ENCODE measurements at regions not wholly inside any gene's neighbourhood (a gene's known extent, or its start where the extent isn't known, plus 50 kb on each side); places are given as distances from the start of the nearest gene placed in this dataset.

DNA sequence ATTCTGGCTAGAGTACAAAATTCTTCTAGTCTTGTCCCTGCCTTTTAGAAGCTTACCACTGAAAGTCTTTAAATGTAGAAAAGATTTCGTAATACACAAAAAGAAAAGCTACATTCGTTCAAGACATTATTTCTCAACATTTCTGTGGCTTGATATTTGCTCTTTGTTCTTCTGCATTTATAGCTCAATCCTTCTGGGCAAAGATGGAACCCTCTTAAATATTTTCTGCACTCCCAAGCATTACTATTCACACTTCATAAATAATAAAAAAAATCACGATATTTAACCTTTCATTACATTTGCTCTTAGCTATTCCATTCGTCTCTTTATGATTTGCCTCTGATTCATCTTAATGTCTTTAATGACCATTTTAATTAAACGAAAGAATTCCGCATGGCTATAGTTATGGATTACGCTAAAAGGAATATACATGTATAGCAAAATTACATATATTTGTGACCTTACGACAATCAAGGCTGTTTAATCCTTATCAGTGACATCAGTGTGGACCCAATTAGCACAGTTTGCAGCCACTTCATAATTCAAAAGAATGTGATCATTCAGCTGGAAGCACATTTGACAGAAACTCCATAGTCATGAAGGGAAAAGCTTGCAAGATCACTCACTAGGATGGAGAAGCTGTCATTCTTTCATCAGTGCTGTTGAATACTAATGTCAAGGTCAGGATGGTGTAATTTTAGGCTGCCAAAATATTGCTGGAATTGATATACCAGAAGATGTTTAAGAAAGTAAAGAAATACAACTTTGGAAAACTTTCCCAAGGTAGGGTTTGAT, 1075.0 kb upstream of the TENM3 start:
- TF ChIP-seq, protein P1, sequence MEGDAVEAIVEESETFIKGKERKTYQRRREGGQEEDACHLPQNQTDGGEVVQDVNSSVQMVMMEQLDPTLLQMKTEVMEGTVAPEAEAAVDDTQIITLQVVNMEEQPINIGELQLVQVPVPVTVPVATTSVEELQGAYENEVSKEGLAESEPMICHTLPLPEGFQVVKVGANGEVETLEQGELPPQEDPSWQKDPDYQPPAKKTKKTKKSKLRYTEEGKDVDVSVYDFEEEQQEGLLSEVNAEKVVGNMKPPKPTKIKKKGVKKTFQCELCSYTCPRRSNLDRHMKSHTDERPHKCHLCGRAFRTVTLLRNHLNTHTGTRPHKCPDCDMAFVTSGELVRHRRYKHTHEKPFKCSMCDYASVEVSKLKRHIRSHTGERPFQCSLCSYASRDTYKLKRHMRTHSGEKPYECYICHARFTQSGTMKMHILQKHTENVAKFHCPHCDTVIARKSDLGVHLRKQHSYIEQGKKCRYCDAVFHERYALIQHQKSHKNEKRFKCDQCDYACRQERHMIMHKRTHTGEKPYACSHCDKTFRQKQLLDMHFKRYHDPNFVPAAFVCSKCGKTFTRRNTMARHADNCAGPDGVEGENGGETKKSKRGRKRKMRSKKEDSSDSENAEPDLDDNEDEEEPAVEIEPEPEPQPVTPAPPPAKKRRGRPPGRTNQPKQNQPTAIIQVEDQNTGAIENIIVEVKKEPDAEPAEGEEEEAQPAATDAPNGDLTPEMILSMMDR (IDR thresholded peaks at IDR 0.05; ENCODE audit: insufficient read depth, low read depth, low read length): no peak
- no peak for TF ChIP-seq EZH2 (IDR thresholded peaks at IDR 0.05; ENCODE audit: insufficient read depth, low read length)
- Histone ChIP-seq H3K79me2 (ENCODE audit: insufficient read depth, low read length) (no peaks in the 10 kb centered on the region), H3K36me3 (ENCODE audit: insufficient read depth, low read length) (no peaks in the 10 kb centered on the region), H3K27me3 (ENCODE audit: insufficient read depth, low read length) (no peaks in the 10 kb centered on the region), H3K9ac (ENCODE audit: low read length) (no peak overlapping the region), H3K9me3 (ENCODE audit: insufficient read depth, low read depth, low read length) (no peaks in the 10 kb centered on the region), H2AFZ (ENCODE audit: low read depth, low read length) (no peak overlapping the region), H3K4me1 (ENCODE audit: insufficient read depth, low read length) (no peaks in the 10 kb centered on the region), H4K20me1 (ENCODE audit: insufficient read depth, low read length) (no peaks in the 10 kb centered on the region), H3K4me3 (ENCODE audit: insufficient read depth, low read depth, low read length) (no peak overlapping the region), H3K4me2 (ENCODE audit: low read length) (no peak overlapping the region), H3K27ac (ENCODE audit: low read depth, low read length) (no peak overlapping the region)
- Mint-ChIP-seq H3K27me3 (ENCODE audit: low read depth, unreplicated experiment) (no peaks in the 10 kb centered on the region), H3K9me3 (ENCODE audit: unreplicated experiment) (no peaks in the 10 kb centered on the region), H3K36me3 (ENCODE audit: low read depth, unreplicated experiment) (no peaks in the 10 kb centered on the region), H3K4me3 (ENCODE audit: unreplicated experiment) (no peak overlapping the region), H3K27ac (ENCODE audit: unreplicated experiment) (no peak overlapping the region), H3K4me1 (ENCODE audit: low read depth, unreplicated experiment) (no peaks in the 10 kb centered on the region)
- DNase-seq (ENCODE audit: low read depth) (no peak), FAIRE-seq (no peak)

DNA sequence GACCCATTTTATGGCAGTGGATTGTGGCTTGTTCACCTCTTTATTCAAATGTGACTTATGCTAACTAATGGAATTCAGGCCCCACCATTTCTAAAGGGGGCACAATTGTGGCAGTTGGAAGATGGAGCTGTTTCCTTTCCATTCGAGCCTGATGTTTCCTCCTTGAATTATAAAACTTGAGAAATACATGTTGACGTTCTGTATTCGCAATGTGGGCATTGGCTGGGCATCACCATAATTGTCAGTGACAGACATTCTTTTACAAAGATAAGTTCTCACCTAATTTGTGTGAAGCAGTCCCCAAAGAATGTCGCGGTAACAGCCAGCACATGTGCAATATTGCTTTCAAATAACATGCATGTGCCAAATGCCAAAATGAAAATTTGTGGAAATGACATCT, 1070.2 kb upstream of the TENM3 start:
- no peaks in the 10 kb centered on the region for H3K27me3 ChIP-seq (ENCODE audit: insufficient read depth, low read length)
- no peak overlapping the region for H3K27ac Mint-ChIP-seq (ENCODE audit: unreplicated experiment)
- no peaks in the 10 kb centered on the region for H4K20me1 ChIP-seq (ENCODE audit: insufficient read depth, low read length)
- no peak overlapping the region for H3K4me2 ChIP-seq (ENCODE audit: low read length)
- peaks cover 10% of the 10 kb centered on the region for H3K4me1 Mint-ChIP-seq (ENCODE audit: low read depth, unreplicated experiment)
- no peaks in the 10 kb centered on the region for H3K9me3 Mint-ChIP-seq (ENCODE audit: unreplicated experiment)
- no peak overlapping the region for H3K4me3 Mint-ChIP-seq (ENCODE audit: unreplicated experiment)
- no peaks in the 10 kb centered on the region for H3K36me3 ChIP-seq (ENCODE audit: insufficient read depth, low read length)
- H3K27me3 Mint-ChIP-seq (ENCODE audit: low read depth, unreplicated experiment): no peaks in the 10 kb centered on the region
- no peak for TF ChIP-seq EZH2 (IDR thresholded peaks at IDR 0.05; ENCODE audit: insufficient read depth, low read length)
- TF ChIP-seq, protein P1 (IDR thresholded peaks at IDR 0.05; ENCODE audit: insufficient read depth, low read depth, low read length): no peak
- no peak for DNase-seq (ENCODE audit: low read depth)
- no peaks in the 10 kb centered on the region for H3K36me3 Mint-ChIP-seq (ENCODE audit: low read depth, unreplicated experiment)
- H3K79me2 ChIP-seq (ENCODE audit: insufficient read depth, low read length): no peaks in the 10 kb centered on the region
- no peak overlapping the region for H2AFZ ChIP-seq (ENCODE audit: low read depth, low read length)
- no peak overlapping the region for H3K27ac ChIP-seq (ENCODE audit: low read depth, low read length)
- H3K9me3 ChIP-seq (ENCODE audit: insufficient read depth, low read depth, low read length): no peaks in the 10 kb centered on the region
- H3K4me1 ChIP-seq (ENCODE audit: insufficient read depth, low read length): no peaks in the 10 kb centered on the region
- no peak overlapping the region for H3K9ac ChIP-seq (ENCODE audit: low read length)
- no peak for FAIRE-seq
- no peak overlapping the region for H3K4me3 ChIP-seq (ENCODE audit: insufficient read depth, low read depth, low read length)

DNA sequence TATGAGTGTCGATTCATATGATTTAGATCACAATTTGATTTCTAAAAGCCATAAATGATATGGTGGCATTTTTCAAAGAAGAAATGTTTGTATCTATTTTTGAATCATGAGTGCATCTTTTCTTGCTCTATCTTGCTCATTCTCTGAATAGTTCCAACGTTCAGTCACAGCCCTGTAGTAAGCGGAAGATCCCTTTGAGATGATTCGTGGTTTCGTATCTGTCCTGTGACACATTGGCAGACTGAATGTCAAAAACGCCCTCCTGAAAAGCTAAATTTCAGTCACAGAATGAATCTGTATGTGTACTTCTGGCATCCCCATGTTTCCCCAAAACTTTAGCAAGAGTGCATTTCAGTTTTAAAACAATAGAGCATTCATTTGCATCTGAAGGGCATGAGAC, 1066.9 kb upstream of the TENM3 start:
- Histone ChIP-seq H3K4me1 (ENCODE audit: insufficient read depth, low read length) (no peaks in the 10 kb centered on the region), H3K9me3 (ENCODE audit: insufficient read depth, low read depth, low read length) (no peaks in the 10 kb centered on the region), H3K4me3 (ENCODE audit: insufficient read depth, low read depth, low read length) (no peak overlapping the region), H4K20me1 (ENCODE audit: insufficient read depth, low read length) (no peaks in the 10 kb centered on the region), H3K36me3 (ENCODE audit: insufficient read depth, low read length) (no peaks in the 10 kb centered on the region), H3K79me2 (ENCODE audit: insufficient read depth, low read length) (no peaks in the 10 kb centered on the region), H3K4me2 (ENCODE audit: low read length) (no peak overlapping the region), H2AFZ (ENCODE audit: low read depth, low read length) (no peak overlapping the region), H3K27ac (ENCODE audit: low read depth, low read length) (no peak overlapping the region), H3K9ac (ENCODE audit: low read length) (no peak overlapping the region), H3K27me3 (ENCODE audit: insufficient read depth, low read length) (no peaks in the 10 kb centered on the region)
- no peaks in the 10 kb centered on the region for H3K36me3 Mint-ChIP-seq (ENCODE audit: low read depth, unreplicated experiment)
- H3K4me1 Mint-ChIP-seq (ENCODE audit: low read depth, unreplicated experiment): peaks cover 17% of the 10 kb centered on the region
- peak; percentile 14 for DNase-seq (ENCODE audit: low read depth)
- H3K27me3 Mint-ChIP-seq (ENCODE audit: low read depth, unreplicated experiment): no peaks in the 10 kb centered on the region
- no peak overlapping the region for H3K4me3 Mint-ChIP-seq (ENCODE audit: unreplicated experiment)
- TF ChIP-seq, protein P1 (IDR thresholded peaks at IDR 0.05; ENCODE audit: insufficient read depth, low read depth, low read length): no peak
- no peak for TF ChIP-seq EZH2 (IDR thresholded peaks at IDR 0.05; ENCODE audit: insufficient read depth, low read length)
- no peaks in the 10 kb centered on the region for H3K9me3 Mint-ChIP-seq (ENCODE audit: unreplicated experiment)
- FAIRE-seq: no peak
- peak overlapping the region; percentile 56 for H3K27ac Mint-ChIP-seq (ENCODE audit: unreplicated experiment)
